H1 (cell line): ENCODE measurements at regions not wholly inside any gene's neighbourhood (a gene's known extent, or its start where the extent isn't known, plus 50 kb on each side); places are given as distances from the start of the nearest gene placed in this dataset.

Experiments
- CTCF ChIA-PET: fragments of 300-600 bp; sonication (Branson Sonifier 250); formaldehyde crosslinking; loops from one replicate; lab custom pipeline; 2021; ENCODE audit not compliant: partially characterized antibody; lab: Charles Lee
- POLR2A ChIA-PET: fragments of 300-600 bp; sonication (Branson Sonifier 250); formaldehyde crosslinking; loops from one replicate; lab custom pipeline; 2021; ENCODE audit warnings: inconsistent platforms; ENCODE audit not compliant: partially characterized antibody; lab: Charles Lee
- DNase-seq, 2 experiments: peaks; one replicate each; pipeline versions ENCODE4 v3.0.0 to v3.0.0-alpha.2; 2010 to 2022; ENCODE audit warnings: low spot score in 2 of 2, low read depth in 1 of 2, mixed read lengths in 1 of 2
- FAIRE-seq: peaks from 2 replicates; lab custom pipeline; 2011; peaks lifted over from hg19 to GRCh38; lab: Jason Lieb, UNC
- H2AFZ ChIP-seq: 2 replicates; pipeline ENCODE4 v1.8.1; 2012; ENCODE audit warnings: low read length, inconsistent platforms
- H2AK5ac ChIP-seq: 2 replicates; pipeline ENCODE4 v1.6.1; 2013; ENCODE audit warnings: low read depth, low read length
- H2BK120ac ChIP-seq: replicated peaks from 2 replicates; pipeline ENCODE3; 2013; ENCODE audit warnings: low read depth, low read length, inconsistent platforms
- H2BK12ac ChIP-seq: 2 replicates; pipeline ENCODE4 v1.6.1; 2013; ENCODE audit warnings: low read depth, low read length
- H2BK15ac ChIP-seq: 2 replicates; pipeline ENCODE4 v1.6.1; 2013; ENCODE audit warnings: low read length
- H2BK20ac ChIP-seq: 2 replicates; pipeline ENCODE4 v1.6.1; 2013; ENCODE audit warnings: low read length
- H2BK5ac ChIP-seq: 2 replicates; pipeline ENCODE4 v1.6.1; 2013; ENCODE audit warnings: low read depth, low read length
- H3K14ac ChIP-seq: 2 replicates; pipeline ENCODE4 v1.6.1; 2013; ENCODE audit warnings: inconsistent platforms; ENCODE audit not compliant: insufficient read length
- H3K18ac ChIP-seq: 2 replicates; pipeline ENCODE4 v1.6.1; 2013; ENCODE audit warnings: low read length; ENCODE audit errors: extremely low read depth
- H3K23ac ChIP-seq: 2 replicates; pipeline ENCODE4 v1.6.1; 2013; ENCODE audit warnings: inconsistent platforms; ENCODE audit not compliant: insufficient read length
- H3K23me2 ChIP-seq: 2 replicates; pipeline ENCODE4 v1.6.1; 2013; ENCODE audit warnings: low read depth, low read length
- H3K27ac ChIP-seq: 2 replicates; pipeline ENCODE4 v1.6.1; 2011; ENCODE audit warnings: low read depth, low read length, inconsistent platforms
- H3K27me3 ChIP-seq, 4 experiments: replicated peaks in 1 of 4; 1 replicate in 1 of 4; 2 replicates in 3 of 4; pipeline versions ENCODE4 v1.6.1 to v1.8.1; 2011 to 2013; ENCODE audit warnings: low read length in 3 of 4, mild to moderate bottlenecking in 3 of 4, inconsistent platforms in 2 of 4, mixed read lengths in 2 of 4, moderate library complexity in 1 of 4; ENCODE audit not compliant: control insufficient read depth in 3 of 4, insufficient read depth in 3 of 4; ENCODE audit errors: extremely low read depth in 1 of 4
- H3K36me3 ChIP-seq, 4 experiments: 2 replicates each; pipeline versions ENCODE4 v1.6.1 to v1.8.1; 2011 to 2013; ENCODE audit warnings: mild to moderate bottlenecking in 4 of 4, low read length in 3 of 4, moderate library complexity in 2 of 4, control low read depth in 1 of 4, inconsistent platforms in 1 of 4; ENCODE audit not compliant: insufficient read depth in 4 of 4, control insufficient read depth in 2 of 4
- H3K4ac ChIP-seq: replicated peaks from 2 replicates; pipeline ENCODE3; 2013; ENCODE audit warnings: low read length, low read depth, mixed read lengths, inconsistent platforms; ENCODE audit not compliant: insufficient read length
- H3K4me1 ChIP-seq, 4 experiments: replicated peaks in 1 of 4; 1 replicate in 1 of 4; 2 replicates in 3 of 4; pipeline versions ENCODE4 v1.6.1 to v1.8.1; 2011 to 2013; ENCODE audit warnings: low read length in 3 of 4, inconsistent platforms in 2 of 4, mixed read lengths in 1 of 4; ENCODE audit not compliant: insufficient read depth in 4 of 4, control insufficient read depth in 3 of 4
- H3K4me2 ChIP-seq, 2 experiments: 2 replicates each; pipeline versions ENCODE4 v1.6.1 to v1.8.1; 2011 to 2013; ENCODE audit warnings: low read depth in 2 of 2, low read length in 2 of 2, control low read depth in 1 of 2, inconsistent platforms in 1 of 2, mild to moderate bottlenecking in 1 of 2; ENCODE audit not compliant: insufficient read depth in 1 of 2
- H3K4me3 ChIP-seq, 4 experiments: fragments of 200-600, 300-600 bp in 1 of 4; sonication (generic), shearing (Covaris generic), sonication (Bioruptor Twin) in 1 of 4; 2 replicates each; pipeline versions ENCODE4 v1.5.1 to v1.8.1; 2011 to 2016; ENCODE audit warnings: low read length in 4 of 4, low read depth in 3 of 4, control low read depth in 2 of 4, inconsistent platforms in 2 of 4, mild to moderate bottlenecking in 2 of 4, mixed read lengths in 1 of 4, moderate library complexity in 1 of 4; ENCODE audit not compliant: insufficient read depth in 2 of 4; ENCODE audit errors: extremely low read depth in 1 of 4
- H3K56ac ChIP-seq: replicated peaks from 2 replicates; pipeline ENCODE3; 2013; ENCODE audit warnings: low read depth, mild to moderate bottlenecking, mixed read lengths, low read length, inconsistent platforms; ENCODE audit not compliant: insufficient read length
- H3K79me1 ChIP-seq: 2 replicates; pipeline ENCODE4 v1.6.1; 2013; ENCODE audit warnings: low read depth, low read length, control low read depth
- H3K79me2 ChIP-seq, 2 experiments: 2 replicates each; pipeline versions ENCODE4 v1.6.1 to v1.8.1; 2012 to 2013; ENCODE audit warnings: low read length in 2 of 2, mild to moderate bottlenecking in 2 of 2, inconsistent platforms in 1 of 2; ENCODE audit not compliant: insufficient read depth in 2 of 2, control insufficient read depth in 1 of 2
- H3K9ac ChIP-seq, 4 experiments: replicated peaks in 1 of 4; 1 replicate in 1 of 4; 2 replicates in 3 of 4; pipeline versions ENCODE4 v1.6.1 to v1.8.1; 2011 to 2013; ENCODE audit warnings: low read depth in 3 of 4, low read length in 3 of 4, control low read depth in 2 of 4, mild to moderate bottlenecking in 2 of 4, moderate library complexity in 2 of 4, inconsistent platforms in 1 of 4; ENCODE audit errors: extremely low read depth in 1 of 4
- H3K9me3 ChIP-seq, 2 experiments: 2 replicates each; pipeline versions ENCODE4 v1.6.1 to v1.8.1; 2012 to 2013; ENCODE audit warnings: mild to moderate bottlenecking in 2 of 2, moderate library complexity in 2 of 2, control low read depth in 1 of 2, inconsistent platforms in 1 of 2, low read depth in 1 of 2, low read length in 1 of 2, mixed read lengths in 1 of 2; ENCODE audit not compliant: insufficient read depth in 2 of 2
- H4K20me1 ChIP-seq, 2 experiments: replicated peaks in 1 of 2; 2 replicates each; pipeline versions ENCODE3 to v1.8.1; 2011 to 2013; ENCODE audit warnings: inconsistent platforms in 2 of 2, low read length in 2 of 2, mild to moderate bottlenecking in 1 of 2; ENCODE audit not compliant: insufficient read depth in 2 of 2, control insufficient read depth in 1 of 2
- H4K5ac ChIP-seq: 2 replicates; pipeline ENCODE4 v1.6.1; 2013; ENCODE audit warnings: low read length, low read depth, mixed read lengths, inconsistent platforms; ENCODE audit not compliant: insufficient read length
- H4K8ac ChIP-seq: 2 replicates; pipeline ENCODE4 v1.8.0; 2013; ENCODE audit warnings: mild to moderate bottlenecking, moderate library complexity, low read length, inconsistent platforms; ENCODE audit not compliant: insufficient read depth; ENCODE audit errors: extremely low read depth
- H4K91ac ChIP-seq: replicated peaks from 2 replicates; pipeline ENCODE3; 2013; ENCODE audit warnings: low read length, mixed read lengths, inconsistent platforms; ENCODE audit not compliant: insufficient read length
- POU5F1 ChIP-seq: IDR thresholded peaks from 2 replicates; pipeline ENCODE4 v1.6.1; 2011; ENCODE audit warnings: low read depth, mild to moderate bottlenecking, low read length, moderate library complexity
- SRF ChIP-seq: IDR thresholded peaks from 2 replicates; pipeline ENCODE4 v1.6.1; 2011; ENCODE audit warnings: mild to moderate bottlenecking, low read depth, low read length, moderate library complexity
- WGBS, 2 experiments: shearing (Covaris generic) in 1 of 2; methylation state at CpG; one replicate each; pipeline versions ENCODE4 v1.1.6 to v1.1.7; 2013 to 2015; ENCODE audit warnings: low lambda C conversion rate in 2 of 2, mixed read lengths in 2 of 2, inconsistent platforms in 1 of 2, low coverage in 1 of 2, missing lambda C conversion rate in 1 of 2; ENCODE audit not compliant: insufficient replicate concordance in 2 of 2, insufficient coverage in 1 of 2, insufficient read length in 1 of 2; ENCODE audit errors: extremely low coverage in 1 of 2, missing lambda C conversion rate in 1 of 2; 5-methylcytosine and 5-hydroxymethylcytosine counted together

- POLR2A ChIA-PET = no interaction called here
- H2BK12ac ChIP-seq = no peak overlapping the region
- no peak for TF ChIP-seq SRF
- no peak for TF ChIP-seq POU5F1
- no peak overlapping the region for H2AFZ ChIP-seq
- 0 out of 2 replicates have a peak overlapping the region, but pooled peaks have one; percentile 35 for H4K8ac ChIP-seq
- no peaks in the 10 kb centered on the region; a peak in 1 of 7 replicates for H3K27me3 ChIP-seq
- no peak overlapping the region for H2BK5ac ChIP-seq
- no peak overlapping the region for H2BK20ac ChIP-seq
- no peaks in the 10 kb centered on the region; a peak in 1 of 7 replicates for H3K4me1 ChIP-seq
- H3K79me1 ChIP-seq = no peaks in the 10 kb centered on the region
- H3K4ac ChIP-seq = no peak overlapping the region
- no peak overlapping the region for H3K4me2 ChIP-seq
- H4K20me1 ChIP-seq = peaks cover 0 to 4% of the 10 kb centered on the region in 2 experiments
- H4K5ac ChIP-seq = no peak overlapping the region
- no peak overlapping the region for H3K27ac ChIP-seq
- H3K23ac ChIP-seq = no peak overlapping the region
- H3K9me3 ChIP-seq = peaks cover 6% of the 10 kb centered on the region in 2 experiments; a peak in 2 of 4 replicates
- no peak overlapping the region for H3K56ac ChIP-seq
- no peak overlapping the region for H3K14ac ChIP-seq
- H3K36me3 ChIP-seq = no peaks in the 10 kb centered on the region
- CTCF ChIA-PET = interaction anchor here (1.2 to 1.4 kb wide), 3 partner anchors 9 to 70 kb away, joined by 3 to 4 read pairs (median 3); no protein-coding TSS in a partner anchor
- H2BK120ac ChIP-seq = no peak overlapping the region
- 68% methylated on average over 7 of the region's 7 CpGs; no CpG with 5 or more reads in 1 of the 2 experiments for WGBS, 2 experiments
- FAIRE-seq = no peak
- no peak overlapping the region for H3K4me3 ChIP-seq
- no peaks in the 10 kb centered on the region for H3K79me2 ChIP-seq
- H3K23me2 ChIP-seq = peaks cover 12% of the 10 kb centered on the region; the same call in 1 of the 2 replicates
- no peak overlapping the region for H3K18ac ChIP-seq
- H4K91ac ChIP-seq = no peak overlapping the region
- no peak for DNase-seq
- H3K9ac ChIP-seq = no peak overlapping the region
- H2AK5ac ChIP-seq = no peak overlapping the region
- H2BK15ac ChIP-seq = no peak overlapping the region
Measured at GRCh38 chr4:3667258-3667657, 98.9 kb upstream of the ADRA2C start.
